Esophagus mucosa (tissue), 1 donor: ENCODE measurements at regions not wholly inside any gene's neighbourhood (a gene's known extent, or its start where the extent isn't known, plus 50 kb on each side); places are given as distances from the start of the nearest gene placed in this dataset.
"Not testable (repeated sequence)": the region's sequence is repeated elsewhere in the genome, so short reads cannot be mapped to it uniquely, and the experiment has no call there.

Experiments used
- ATAC-seq: fragments of 200-7000 bp; cut with Tn5 transposase; one replicate; pipeline ENCODE4 v1.9.1; 2020
- donor health status: DM: yes; HTN: yes; CAD: no.

- no peak for ATAC-seq
These were observed 1323.5 kb upstream of the TMEFF2 start for GRCh38 chr2:193518041-193518817.

- ATAC-seq: no peak
These were observed 1322.9 kb upstream of the TMEFF2 start for GRCh38 chr2:193517615-193518014.

- ATAC-seq: no peak
These were observed 1311.3 kb upstream of the TMEFF2 start for GRCh38 chr2:193506035-193506434.

- no peak for ATAC-seq
These were observed 1310.9 kb upstream of the TMEFF2 start for GRCh38 chr2:193505620-193506019.

GRCh38 chr2:193502363-193503035 is 1307.8 kb upstream of the TMEFF2 start:
- ATAC-seq: no peak

GRCh38 chr2:193496786-193497185 is 1302.1 kb upstream of the TMEFF2 start:
- no peak for ATAC-seq

- no peak for ATAC-seq
These were observed 1287.8 kb upstream of the TMEFF2 start for GRCh38 chr2:193482557-193482956.

GRCh38 chr2:193480187-193480586 is 1285.5 kb upstream of the TMEFF2 start:
- ATAC-seq: no peak

GRCh38 chr2:193476171-193476800 is 1281.6 kb upstream of the TMEFF2 start:
- no peak for ATAC-seq

- ATAC-seq: no peak
These were observed 1280.3 kb upstream of the TMEFF2 start for GRCh38 chr2:193475038-193475437.

- no peak for ATAC-seq
These were observed 1274.5 kb upstream of the TMEFF2 start for GRCh38 chr2:193469251-193469650.

- no peak for ATAC-seq
These were observed 1272.7 kb upstream of the TMEFF2 start for GRCh38 chr2:193467276-193467987.

GRCh38 chr2:193463011-193463410 is 1268.3 kb upstream of the TMEFF2 start:
- ATAC-seq: no peak

GRCh38 chr2:193462411-193462810 is 1267.7 kb upstream of the TMEFF2 start:
- ATAC-seq: no peak

GRCh38 chr2:193461431-193461934 is 1266.8 kb upstream of the TMEFF2 start:
- ATAC-seq: no peak

- no peak for ATAC-seq
These were observed 1252.2 kb upstream of the TMEFF2 start for GRCh38 chr2:193446967-193447366.

- no peak for ATAC-seq
These were observed 1247.6 kb upstream of the TMEFF2 start for GRCh38 chr2:193442293-193442692.

- ATAC-seq: no peak
These were observed 1233.6 kb upstream of the TMEFF2 start for GRCh38 chr2:193428336-193428818.

GRCh38 chr2:193412368-193412767 is 1217.6 kb upstream of the TMEFF2 start:
- ATAC-seq: not testable (repeated sequence)

- no peak for ATAC-seq
These were observed 1215.2 kb upstream of the TMEFF2 start for GRCh38 chr2:193409951-193410350.

- ATAC-seq: no peak
These were observed 1187.8 kb upstream of the TMEFF2 start for GRCh38 chr2:193382583-193382982.

GRCh38 chr2:193377789-193378188 is 1183.1 kb upstream of the TMEFF2 start:
- no peak for ATAC-seq

- no peak for ATAC-seq
These were observed 1178.4 kb upstream of the TMEFF2 start for GRCh38 chr2:193373120-193373519.
